ENCODE measurements at regions not wholly inside any gene's neighbourhood (a gene's known extent, or its start where the extent isn't known, plus 50 kb on each side); places are given as distances from the start of the nearest gene placed in this dataset.

DNA sequence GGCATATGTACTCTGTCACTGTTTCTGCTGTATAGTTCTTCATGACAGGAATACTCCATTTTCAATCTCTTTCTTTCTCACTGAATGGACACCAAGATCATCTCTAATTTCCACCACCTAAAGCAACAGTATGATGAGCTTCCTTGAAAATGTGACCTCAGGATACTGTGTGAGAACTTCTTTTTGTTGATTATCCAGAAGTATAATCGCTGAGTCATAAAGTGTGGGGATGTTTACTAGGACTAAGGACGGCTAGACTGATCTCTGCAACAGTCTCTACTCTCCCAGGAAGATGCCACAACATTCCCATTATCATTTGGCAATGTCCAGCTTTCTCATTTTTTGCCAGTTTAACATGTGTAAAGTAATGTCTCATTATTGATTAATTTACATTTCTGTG lies 70.3 kb downstream of the TNFSF18 start:
- TF ChIP-seq POLR2A (IDR thresholded peaks at IDR 0.05; ENCODE audit: low read depth, low read length), result no peak
- TF ChIP-seq TAF1 (IDR thresholded peaks at IDR 0.05; ENCODE audit: borderline replicate concordance, low read depth, low read length), result no peak
- no peak for TF ChIP-seq POLR2AphosphoS5 (IDR thresholded peaks at IDR 0.05; ENCODE audit: low read depth, low read length)

Data from GM12892 (cell line).